ENCODE measurements at regions not wholly inside any gene's neighbourhood (a gene's known extent, or its start where the extent isn't known, plus 50 kb on each side); places are given as distances from the start of the nearest gene placed in this dataset.
"Not testable (repeated sequence)": the region's sequence is repeated elsewhere in the genome, so short reads cannot be mapped to it uniquely, and the experiment has no call there.

GRCh38 chr9:41606961-41607547 is 417.9 kb upstream of the ZNG1F start:
- DNase-seq: not testable (repeated sequence)

GRCh38 chr9:41565572-41565971 is 376.5 kb upstream of the ZNG1F start:
- DNase-seq: not testable (repeated sequence)
